ENCODE measurements at regions not wholly inside any gene's neighbourhood (a gene's known extent, or its start where the extent isn't known, plus 50 kb on each side); places are given as distances from the start of the nearest gene placed in this dataset.

- no peak for DNase-seq
Measured at GRCh38 chr11:12315024-12315423, 62.3 kb upstream of the PARVA start.

GRCh38 chr11:12316432-12316831, 60.9 kb upstream of the PARVA start:
- DNase-seq: no peak

- DNase-seq: peak; percentile 99
Measured at GRCh38 chr11:12318791-12319438, 58.5 kb upstream of the PARVA start.

GRCh38 chr11:12319461-12319951, 57.9 kb upstream of the PARVA start:
- peak; percentile 99 for DNase-seq

GRCh38 chr11:12319988-12320387, 57.4 kb upstream of the PARVA start:
- DNase-seq: peak; percentile 94

- peak; percentile 74 for DNase-seq
Measured at GRCh38 chr11:12321217-12321937, 56.0 kb upstream of the PARVA start.

- no peak for DNase-seq
Measured at GRCh38 chr11:12324585-12324984, 52.8 kb upstream of the PARVA start.

Measured in DMS79 treated with DMSO at 0.1 percent for 48 hours (cell line).